GM18909 (cell line): ENCODE measurements at regions not wholly inside any gene's neighbourhood (a gene's known extent, or its start where the extent isn't known, plus 50 kb on each side); places are given as distances from the start of the nearest gene placed in this dataset.
"Not testable (repeated sequence)": the region's sequence is repeated elsewhere in the genome, so short reads cannot be mapped to it uniquely, and the experiment has no call there.

Source experiments
- ATAC-seq: cut with Tn5 transposase; IDR thresholded peaks from one replicate; pipeline ENCODE4 v1.9.1; 2021; ENCODE audit warnings: mild to moderate bottlenecking; ENCODE audit not compliant: unreplicated experiment, poor library complexity

DNA sequence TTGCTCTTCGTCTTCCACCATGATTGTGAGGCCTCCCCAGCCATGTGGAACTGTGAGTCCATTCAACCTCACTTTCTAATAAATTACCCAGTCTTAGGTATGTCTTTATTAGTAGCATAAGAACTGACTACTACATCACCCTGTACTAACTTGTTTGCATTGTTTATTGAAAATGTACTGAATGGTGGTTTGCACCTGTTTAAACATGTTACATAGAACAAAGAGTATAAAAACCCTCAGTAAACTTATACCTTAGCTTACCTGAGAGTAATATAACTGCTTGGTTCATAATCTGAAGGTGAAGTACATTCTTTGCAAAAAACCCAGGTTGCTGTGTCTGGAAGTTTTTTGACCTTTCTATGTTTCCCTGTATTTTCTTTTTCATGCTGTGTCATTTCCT is 777.8 kb downstream of the TBC1D32 start:
- no peak for ATAC-seq

GRCh38 chr6:120553353-120553752 is 780.9 kb downstream of the TBC1D32 start:
- no peak for ATAC-seq

DNA sequence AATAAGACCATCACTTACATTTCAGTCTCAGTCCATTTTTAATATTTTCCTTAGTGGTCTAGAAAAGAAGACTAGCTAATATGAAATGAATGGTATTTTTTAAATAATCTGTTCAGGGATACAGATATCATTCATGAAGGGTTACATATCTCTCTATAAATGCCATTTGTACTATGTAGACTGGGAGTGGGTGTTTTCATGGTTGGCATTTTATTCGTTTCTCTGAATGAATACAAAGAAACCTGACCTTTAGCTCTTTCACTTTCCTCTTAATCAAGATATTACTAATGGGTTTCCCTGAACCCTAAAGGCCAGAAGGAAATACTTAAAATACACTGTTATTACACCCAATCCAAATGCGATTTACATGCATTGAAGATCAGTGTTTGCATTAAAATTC is 788.9 kb downstream of the TBC1D32 start:
- ATAC-seq, result no peak

- ATAC-seq, result no peak
Observed at GRCh38 chr6:120534954-120535353, 799.3 kb downstream of the TBC1D32 start.

GRCh38 chr6:120526576-120526975 is 807.7 kb downstream of the TBC1D32 start:
- ATAC-seq, result no peak

GRCh38 chr6:120514544-120514943 is 819.7 kb downstream of the TBC1D32 start:
- ATAC-seq, result no peak

- ATAC-seq, result no peak
Observed at GRCh38 chr6:120511712-120512111, 822.6 kb downstream of the TBC1D32 start.

DNA sequence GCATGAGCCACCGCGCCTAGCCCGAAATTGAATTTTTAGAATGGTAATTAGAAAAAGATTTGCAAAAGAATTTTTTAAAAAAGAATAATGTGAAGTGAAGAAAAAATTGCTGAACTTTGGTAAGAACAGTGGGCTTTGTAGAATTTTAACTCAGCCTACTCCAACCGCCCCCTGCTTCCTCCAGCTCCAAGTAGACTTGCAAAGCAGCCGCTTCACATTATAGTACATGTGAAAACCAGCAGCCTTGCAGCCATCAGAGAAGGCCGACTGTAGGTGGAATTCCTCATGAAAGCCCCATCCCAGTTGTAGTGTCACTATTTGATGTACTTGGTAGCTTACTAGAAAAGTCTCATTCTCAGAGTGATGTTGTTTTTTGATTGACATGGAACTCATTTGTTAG is 835.6 kb downstream of the TBC1D32 start:
- no peak for ATAC-seq

DNA sequence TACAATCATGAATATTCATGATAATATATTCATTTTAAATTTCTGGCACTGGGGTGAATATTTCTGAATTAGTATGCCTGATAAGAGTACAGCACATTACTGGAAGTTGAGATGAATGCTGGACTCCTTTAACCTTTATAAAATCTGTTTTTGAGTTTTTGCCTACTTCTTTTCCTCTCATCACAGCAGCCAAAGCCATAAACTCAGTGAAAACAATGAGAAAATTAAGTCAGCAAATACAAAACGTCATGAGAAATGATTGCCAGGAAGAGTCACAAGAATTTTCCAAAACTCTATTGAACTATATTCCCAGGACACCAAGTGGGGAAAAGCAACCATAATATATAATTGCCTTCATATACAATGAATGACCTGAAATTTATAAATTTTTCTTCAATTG is 837.6 kb downstream of the TBC1D32 start:
- ATAC-seq, result no peak

DNA sequence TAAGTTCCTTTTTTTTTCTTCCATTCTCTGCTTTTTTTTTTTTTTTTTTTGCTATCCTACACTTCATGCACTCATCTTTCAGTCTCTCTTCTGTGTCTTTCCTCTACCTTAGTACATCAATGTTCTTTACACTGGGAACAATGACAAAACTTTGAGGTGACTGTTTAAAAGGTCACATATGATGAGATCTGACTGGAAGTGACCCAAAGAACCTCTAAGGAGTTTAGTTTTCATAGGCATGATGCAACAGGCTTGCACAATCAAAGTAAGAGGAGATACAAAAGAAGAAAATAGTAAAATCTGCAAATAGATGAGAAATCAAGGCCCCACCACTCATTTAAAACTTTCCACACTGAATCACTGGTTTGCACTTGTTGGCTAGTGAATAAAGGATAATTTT is 840.8 kb downstream of the TBC1D32 start:
- ATAC-seq, result no peak

GRCh38 chr6:120489941-120490340 is 844.3 kb downstream of the TBC1D32 start:
- no peak for ATAC-seq

- no peak for ATAC-seq
Observed at GRCh38 chr6:120484146-120484545, 850.1 kb downstream of the TBC1D32 start.

GRCh38 chr6:120478650-120479049 is 855.6 kb downstream of the TBC1D32 start:
- ATAC-seq, result no peak

GRCh38 chr6:120473804-120474203 is 860.5 kb downstream of the TBC1D32 start:
- no peak for ATAC-seq

- no peak for ATAC-seq
Observed at GRCh38 chr6:120468486-120468885, 865.8 kb downstream of the TBC1D32 start.

DNA sequence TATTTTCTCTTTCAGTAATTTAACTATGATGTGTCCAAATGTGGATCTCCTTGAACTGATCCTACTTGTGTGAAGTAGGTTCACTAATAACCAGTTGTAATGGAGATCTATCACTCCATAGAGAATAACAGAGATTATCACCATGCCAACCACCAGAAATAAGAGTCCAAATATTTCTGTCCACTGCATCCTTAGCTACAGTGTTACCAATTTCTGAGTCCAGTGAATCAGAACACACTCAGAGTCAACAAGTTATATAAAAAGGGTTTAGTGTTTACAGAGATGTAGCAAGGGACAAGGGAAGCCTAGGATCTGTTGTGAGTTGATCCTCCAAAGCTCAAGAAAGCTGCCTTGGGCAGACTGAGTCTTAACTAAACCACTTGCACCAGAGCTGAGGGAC is 882.8 kb downstream of the TBC1D32 start:
- no peak for ATAC-seq

GRCh38 chr6:120447605-120448004 is 886.7 kb downstream of the TBC1D32 start:
- no peak for ATAC-seq

DNA sequence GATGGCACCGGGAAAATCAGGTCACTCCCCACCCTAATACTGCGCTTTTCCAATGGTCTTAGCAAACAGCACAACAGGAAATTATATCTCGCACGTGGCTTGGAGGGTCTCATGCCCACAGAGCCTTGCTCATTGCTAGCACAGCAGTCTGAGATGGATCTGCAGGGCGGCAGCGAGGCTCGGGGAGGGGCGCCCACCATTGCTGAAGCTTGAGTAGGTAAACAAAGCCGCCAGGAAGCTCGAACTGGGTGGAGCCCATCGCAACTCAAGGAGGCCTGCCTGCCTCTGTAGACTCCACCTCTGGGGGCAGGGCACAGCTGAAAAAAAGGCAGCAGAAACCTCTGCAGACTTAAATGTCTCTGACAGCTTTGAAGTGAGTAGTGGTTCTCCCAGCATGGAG is 901.4 kb downstream of the TBC1D32 start:
- not testable (repeated sequence) for ATAC-seq

DNA sequence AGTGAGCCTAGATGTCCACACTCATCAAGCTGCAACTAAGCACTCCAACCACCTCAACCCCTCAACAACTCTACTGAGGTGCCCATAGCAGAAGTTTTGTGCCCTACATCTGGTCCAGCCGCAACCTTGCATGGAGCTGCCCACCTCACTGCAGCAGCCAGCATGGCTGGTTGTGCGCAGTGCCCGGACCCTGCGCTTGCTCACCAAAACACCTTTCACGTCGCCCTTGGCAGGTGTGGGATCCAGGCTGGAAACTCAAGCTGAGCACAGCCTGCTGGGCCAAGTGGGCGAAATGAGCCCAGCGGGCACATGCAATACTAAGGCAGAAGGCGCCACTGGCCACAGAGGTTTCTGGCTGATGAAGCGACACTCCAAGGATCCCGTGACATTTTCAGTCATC is 902.4 kb downstream of the TBC1D32 start:
- ATAC-seq, result no peak

GRCh38 chr6:120411394-120411793 is 922.9 kb downstream of the TBC1D32 start:
- no peak for ATAC-seq

DNA sequence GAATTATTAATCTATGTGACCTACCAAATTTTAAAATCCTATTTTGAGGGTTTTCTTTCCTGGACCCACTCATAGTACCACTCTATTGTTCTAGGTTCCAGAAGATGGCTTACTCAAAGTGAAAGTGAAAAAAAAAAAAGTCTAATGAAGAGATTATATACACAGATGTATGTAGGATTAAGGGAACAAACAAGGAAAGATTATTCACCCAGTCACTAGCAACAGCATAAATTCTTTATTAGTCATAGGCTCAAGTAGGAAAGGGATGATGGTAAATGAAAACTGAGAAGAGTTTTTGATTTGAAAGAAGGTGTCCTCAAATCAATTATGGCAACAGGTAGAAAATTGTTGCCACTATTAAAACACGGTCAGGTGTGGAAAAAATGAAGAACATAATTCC is 923.7 kb downstream of the TBC1D32 start:
- no peak for ATAC-seq

DNA sequence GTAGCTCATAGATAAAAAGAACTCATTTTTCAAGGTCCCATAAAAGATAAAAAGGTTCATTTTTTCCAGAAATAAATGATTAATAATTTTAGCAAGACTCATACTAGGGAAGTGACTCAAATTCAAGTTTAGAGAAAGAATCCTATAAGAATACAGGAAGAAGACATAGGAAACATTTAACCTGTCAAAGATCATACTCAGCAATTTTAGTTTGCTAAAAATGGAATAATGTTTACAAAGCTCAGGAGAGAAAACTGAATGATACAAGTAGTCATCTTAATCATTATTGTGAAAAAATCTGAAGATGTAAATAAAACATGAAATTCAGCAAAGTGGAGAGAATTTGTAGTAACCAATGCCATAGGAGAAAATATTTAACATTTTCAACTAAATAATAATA is 926.6 kb downstream of the TBC1D32 start:
- ATAC-seq, result no peak

DNA sequence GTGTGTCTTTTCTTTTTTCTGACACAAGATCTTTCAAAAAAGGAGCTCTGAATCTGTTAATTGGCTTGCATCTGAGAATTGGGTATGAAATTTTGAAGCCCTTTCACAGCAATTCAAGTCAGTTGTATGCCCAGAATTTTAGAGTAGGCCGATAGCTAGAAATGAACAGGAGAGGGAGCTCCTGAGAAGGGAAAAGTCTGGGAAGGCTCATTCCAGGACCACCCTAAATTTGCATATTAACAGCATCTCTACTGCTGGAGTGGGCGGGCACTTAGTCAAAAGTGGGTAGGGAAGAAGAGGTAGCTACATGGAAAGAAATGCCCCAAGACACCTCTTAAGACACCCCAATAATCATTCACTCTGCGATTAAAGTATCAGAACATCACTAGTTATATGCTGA is 928.3 kb downstream of the TBC1D32 start:
- no peak for ATAC-seq
